ENCODE measurements at regions not wholly inside any gene's neighbourhood (a gene's known extent, or its start where the extent isn't known, plus 50 kb on each side); places are given as distances from the start of the nearest gene placed in this dataset.

GRCh38 chr1:228922722-228923376 is 187.6 kb downstream of the RHOU start:
- Histone ChIP-seq H3K4me1 (ENCODE audit: control insufficient read depth, insufficient read depth, low read length) (no peaks in the 10 kb centered on the region), H3K36me3 (ENCODE audit: control insufficient read depth, insufficient read depth, low read length) (no peaks in the 10 kb centered on the region), H3K9me3 (ENCODE audit: control insufficient read depth, insufficient read depth, low read depth, low read length) (no peaks in the 10 kb centered on the region), H3K27me3 (ENCODE audit: control insufficient read depth, insufficient read depth, low read length) (no peaks in the 10 kb centered on the region), H3K27ac (ENCODE audit: low read length) (no peak overlapping the region), H3K4me3 (ENCODE audit: low read depth in 2 of 2, low read length in 2 of 2) (no peak overlapping the region)
- ChIA-PET CTCF (no interaction called here), POLR2A (interaction anchor here (0.6 kb wide), 1 partner anchor 1108 kb away, joined by 3 read pairs; no protein-coding TSS in a partner anchor)
- DNase-seq (ENCODE audit: low read depth, low spot score) (no peak), ATAC-seq (no peak)
- in situ Hi-C loops (cut with HindIII; ENCODE audit: low pct_unique_long_range_greater_than_20kb, low sequenced_read_pairs) (no loop called here), intact Hi-C loops (cut with micrococcal nuclease; ENCODE audit: unreplicated experiment) (no loop called here)
- BruUV-seq (replicated peaks), result no TSS peak
- TF ChIP-seq CTCF (IDR thresholded peaks at IDR 0.05) (no peak), SIN3A (IDR thresholded peaks at IDR 0.05; ENCODE audit: borderline replicate concordance, insufficient read depth, low read depth, low read length) (no peak), REST (IDR thresholded peaks at IDR 0.05; ENCODE audit: insufficient read depth in 1 of 2, low read depth in 2 of 2, low read length in 1 of 2) (no peak), POLR2AphosphoS5 (IDR thresholded peaks at IDR 0.05; ENCODE audit: low read depth, low read length) (no peak), TCF7L2 (IDR thresholded peaks at IDR 0.05; ENCODE audit: low read depth, low read length) (no peak)

- ChIA-PET CTCF (no interaction called here), POLR2A (no interaction called here)
- Histone ChIP-seq H3K4me1 (ENCODE audit: control insufficient read depth, insufficient read depth, low read length) (no peaks in the 10 kb centered on the region), H3K27ac (ENCODE audit: low read length) (no peak overlapping the region), H3K27me3 (ENCODE audit: control insufficient read depth, insufficient read depth, low read length) (no peaks in the 10 kb centered on the region), H3K9me3 (ENCODE audit: control insufficient read depth, insufficient read depth, low read depth, low read length) (no peaks in the 10 kb centered on the region), H3K36me3 (ENCODE audit: control insufficient read depth, insufficient read depth, low read length) (no peaks in the 10 kb centered on the region), H3K4me3 (ENCODE audit: low read depth in 2 of 2, low read length in 2 of 2) (no peak overlapping the region)
- ATAC-seq (no peak), DNase-seq (ENCODE audit: low read depth, low spot score) (no peak)
- TF ChIP-seq SIN3A (IDR thresholded peaks at IDR 0.05; ENCODE audit: borderline replicate concordance, insufficient read depth, low read depth, low read length) (no peak), POLR2AphosphoS5 (IDR thresholded peaks at IDR 0.05; ENCODE audit: low read depth, low read length) (no peak), REST (IDR thresholded peaks at IDR 0.05; ENCODE audit: insufficient read depth in 1 of 2, low read depth in 2 of 2, low read length in 1 of 2) (no peak), CTCF (IDR thresholded peaks at IDR 0.05) (no peak), TCF7L2 (IDR thresholded peaks at IDR 0.05; ENCODE audit: low read depth, low read length) (no peak)
- no TSS peak for BruUV-seq (replicated peaks)
- in situ Hi-C loops (cut with HindIII; ENCODE audit: low pct_unique_long_range_greater_than_20kb, low sequenced_read_pairs) (no loop called here), intact Hi-C loops (cut with micrococcal nuclease; ENCODE audit: unreplicated experiment) (no loop called here)
Observed at GRCh38 chr1:228923973-228924686, 188.9 kb downstream of the RHOU start.

All from Panc1 (cell line).